ENCODE measurements at regions not wholly inside any gene's neighbourhood (a gene's known extent, or its start where the extent isn't known, plus 50 kb on each side); places are given as distances from the start of the nearest gene placed in this dataset.

GRCh38 chr3:76941376-76941775 lies 98.5 kb upstream of the ROBO2 start:
- H3K9ac ChIP-seq (ENCODE audit: low read depth in 2 of 2, low read length in 2 of 2), result no peak overlapping the region
- DNase-seq, result no peak
- H3K36me3 ChIP-seq, result no peaks in the 10 kb centered on the region
- TF ChIP-seq CTCF (IDR thresholded peaks at IDR 0.05), result no peak
- no peaks in the 10 kb centered on the region for H3K9me3 ChIP-seq
- no peak overlapping the region for H3K4me3 ChIP-seq
- H3K27ac ChIP-seq, result no peak overlapping the region
- no peaks in the 10 kb centered on the region for H3K4me1 ChIP-seq
- intact Hi-C loops (cut with DNase I), result no loop called here
- H3K27me3 ChIP-seq, result no peaks in the 10 kb centered on the region

GRCh38 chr3:76942101-76942500 lies 97.8 kb upstream of the ROBO2 start:
- no peak for DNase-seq
- no peaks in the 10 kb centered on the region for H3K27me3 ChIP-seq
- no peak overlapping the region for H3K9ac ChIP-seq (ENCODE audit: low read depth in 2 of 2, low read length in 2 of 2)
- H3K36me3 ChIP-seq, result no peaks in the 10 kb centered on the region
- no peak overlapping the region for H3K27ac ChIP-seq
- no peak for TF ChIP-seq CTCF (IDR thresholded peaks at IDR 0.05)
- H3K4me1 ChIP-seq, result no peaks in the 10 kb centered on the region
- H3K9me3 ChIP-seq, result no peaks in the 10 kb centered on the region
- intact Hi-C loops (cut with DNase I), result no loop called here
- no peak overlapping the region for H3K4me3 ChIP-seq

- intact Hi-C loops (cut with DNase I), result no loop called here
- Histone ChIP-seq H3K36me3 (no peaks in the 10 kb centered on the region), H3K27ac (no peak overlapping the region), H3K9me3 (no peaks in the 10 kb centered on the region), H3K4me3 (no peak overlapping the region), H3K4me1 (no peaks in the 10 kb centered on the region), H3K9ac (ENCODE audit: low read depth in 2 of 2, low read length in 2 of 2) (no peak overlapping the region), H3K27me3 (no peaks in the 10 kb centered on the region)
- no peak for TF ChIP-seq CTCF (IDR thresholded peaks at IDR 0.05)
- no peak for DNase-seq
Measured at GRCh38 chr3:76943058-76943457, 96.8 kb upstream of the ROBO2 start.

GRCh38 chr3:76943671-76944070 lies 96.2 kb upstream of the ROBO2 start:
- no peaks in the 10 kb centered on the region for H3K27me3 ChIP-seq
- intact Hi-C loops (cut with DNase I), result no loop called here
- no peak overlapping the region for H3K27ac ChIP-seq
- H3K4me3 ChIP-seq, result no peak overlapping the region
- TF ChIP-seq CTCF (IDR thresholded peaks at IDR 0.05), result no peak
- H3K9me3 ChIP-seq, result no peaks in the 10 kb centered on the region
- H3K36me3 ChIP-seq, result no peaks in the 10 kb centered on the region
- H3K9ac ChIP-seq (ENCODE audit: low read depth in 2 of 2, low read length in 2 of 2), result no peak overlapping the region
- no peak for DNase-seq
- no peaks in the 10 kb centered on the region for H3K4me1 ChIP-seq

- H3K9me3 ChIP-seq, result no peaks in the 10 kb centered on the region
- no peaks in the 10 kb centered on the region for H3K27me3 ChIP-seq
- intact Hi-C loops (cut with DNase I), result no loop called here
- no peaks in the 10 kb centered on the region for H3K36me3 ChIP-seq
- no peak overlapping the region for H3K27ac ChIP-seq
- no peaks in the 10 kb centered on the region for H3K4me1 ChIP-seq
- no peak overlapping the region for H3K9ac ChIP-seq (ENCODE audit: low read depth in 2 of 2, low read length in 2 of 2)
- no peak for TF ChIP-seq CTCF (IDR thresholded peaks at IDR 0.05)
- H3K4me3 ChIP-seq, result no peak overlapping the region
- no peak for DNase-seq
Measured at GRCh38 chr3:76949033-76949432, 90.9 kb upstream of the ROBO2 start.

- no peaks in the 10 kb centered on the region for H3K27me3 ChIP-seq
- no peak overlapping the region for H3K27ac ChIP-seq
- no peak overlapping the region for H3K4me3 ChIP-seq
- no peak overlapping the region for H3K9ac ChIP-seq (ENCODE audit: low read depth in 2 of 2, low read length in 2 of 2)
- no peaks in the 10 kb centered on the region for H3K9me3 ChIP-seq
- H3K36me3 ChIP-seq, result no peaks in the 10 kb centered on the region
- no peak for TF ChIP-seq CTCF (IDR thresholded peaks at IDR 0.05)
- H3K4me1 ChIP-seq, result no peaks in the 10 kb centered on the region
- no peak for DNase-seq
- intact Hi-C loops (cut with DNase I), result no loop called here
Measured at GRCh38 chr3:76949462-76949861, 90.4 kb upstream of the ROBO2 start.

All from colonic mucosa (tissue), 4 donors.